ENCODE measurements at regions not wholly inside any gene's neighbourhood (a gene's known extent, or its start where the extent isn't known, plus 50 kb on each side); places are given as distances from the start of the nearest gene placed in this dataset.
"Not testable (repeated sequence)": the region's sequence is repeated elsewhere in the genome, so short reads cannot be mapped to it uniquely, and the experiment has no call there.

- not testable (repeated sequence) for DNase-seq (ENCODE audit: low spot score)
Observed at GRCh38 chr3:81182086-81182875, 579.2 kb downstream of the GBE1 start.

- DNase-seq (ENCODE audit: low spot score), result no peak
Observed at GRCh38 chr3:81173514-81173913, 587.9 kb downstream of the GBE1 start.

- DNase-seq (ENCODE audit: low spot score), result no peak
Observed at GRCh38 chr3:81170298-81170697, 591.1 kb downstream of the GBE1 start.

GRCh38 chr3:81164806-81165205 is 596.6 kb downstream of the GBE1 start:
- no peak for DNase-seq (ENCODE audit: low spot score)

- no peak for DNase-seq (ENCODE audit: low spot score)
Observed at GRCh38 chr3:81161851-81162250, 599.6 kb downstream of the GBE1 start.

- DNase-seq (ENCODE audit: low spot score), result no peak
Observed at GRCh38 chr3:81161100-81161499, 600.3 kb downstream of the GBE1 start.

- no peak for DNase-seq (ENCODE audit: low spot score)
Observed at GRCh38 chr3:81154611-81155143, 606.8 kb downstream of the GBE1 start.

- no peak for DNase-seq (ENCODE audit: low spot score)
Observed at GRCh38 chr3:81152156-81152555, 609.3 kb downstream of the GBE1 start.

- DNase-seq (ENCODE audit: low spot score), result no peak
Observed at GRCh38 chr3:81132995-81133394, 628.5 kb downstream of the GBE1 start.

- no peak for DNase-seq (ENCODE audit: low spot score)
Observed at GRCh38 chr3:81105789-81106488, 655.5 kb downstream of the GBE1 start.

GRCh38 chr3:81105206-81105605 is 656.2 kb downstream of the GBE1 start:
- no peak for DNase-seq (ENCODE audit: low spot score)

GRCh38 chr3:81097889-81098288 is 663.6 kb downstream of the GBE1 start:
- DNase-seq (ENCODE audit: low spot score), result no peak

GRCh38 chr3:81095956-81096355 is 665.5 kb downstream of the GBE1 start:
- DNase-seq (ENCODE audit: low spot score), result no peak

- no peak for DNase-seq (ENCODE audit: low spot score)
Observed at GRCh38 chr3:81094986-81095385, 666.5 kb downstream of the GBE1 start.

- no peak for DNase-seq (ENCODE audit: low spot score)
Observed at GRCh38 chr3:81087607-81088006, 673.8 kb downstream of the GBE1 start.

GRCh38 chr3:81086348-81086747 is 675.1 kb downstream of the GBE1 start:
- no peak for DNase-seq (ENCODE audit: low spot score)

GRCh38 chr3:81080608-81081007 is 680.8 kb downstream of the GBE1 start:
- no peak for DNase-seq (ENCODE audit: low spot score)

- no peak for DNase-seq (ENCODE audit: low spot score)
Observed at GRCh38 chr3:81072591-81072990, 688.9 kb downstream of the GBE1 start.

GRCh38 chr3:81068546-81068945 is 692.9 kb downstream of the GBE1 start:
- no peak for DNase-seq (ENCODE audit: low spot score)

GRCh38 chr3:81063896-81064295 is 697.5 kb downstream of the GBE1 start:
- no peak for DNase-seq (ENCODE audit: low spot score)

GRCh38 chr3:81051133-81051532 is 710.3 kb downstream of the GBE1 start:
- not testable (repeated sequence) for DNase-seq (ENCODE audit: low spot score)

GRCh38 chr3:81048058-81048665 is 713.3 kb downstream of the GBE1 start:
- no peak for DNase-seq (ENCODE audit: low spot score)

GRCh38 chr3:81045976-81046375 is 715.5 kb downstream of the GBE1 start:
- no peak for DNase-seq (ENCODE audit: low spot score)

Data from hematopoietic multipotent progenitor cell treated with erythropoietin and hydrocortisone succinate and interleukin-3 and kit ligand, for 17 days (in vitro differentiated cells).